Esophagus muscularis mucosa (tissue), 4 donors: ENCODE measurements at regions not wholly inside any gene's neighbourhood (a gene's known extent, or its start where the extent isn't known, plus 50 kb on each side); places are given as distances from the start of the nearest gene placed in this dataset.

ENCODE experiments used
- DNase-seq: peaks from one replicate; pipeline ENCODE4 v3.0.0-alpha.2; 2017; ENCODE audit errors: extremely low spot score
- H3K27ac ChIP-seq, 4 donors: fragments of 200-600 bp; sonication (generic); replicated peaks in 1 of 4; 1 replicate in 3 of 4; 2 replicates in 1 of 4; pipeline ENCODE4 v1.5.1; 2016 to 2019; ENCODE audit warnings: mild to moderate bottlenecking in 1 of 4
- H3K27me3 ChIP-seq, 4 donors: fragments of 200-600 bp; sonication (generic); one replicate each; pipeline versions ENCODE4 v1.5.1 to v1.6.0; 2016 to 2019
- H3K36me3 ChIP-seq, 4 donors: fragments of 200-600 bp; sonication (generic); one replicate each; pipeline ENCODE4 v1.5.1; 2016 to 2019
- H3K4me1 ChIP-seq, 4 donors: fragments of 200-600 bp; sonication (generic); one replicate each; pipeline ENCODE4 v1.5.1; 2016 to 2019
- H3K4me3 ChIP-seq, 4 donors: fragments of 200-600 bp; sonication (generic); 1 replicate in 2 of 4; 2 replicates in 2 of 4; pipeline ENCODE4 v1.5.1; 2016 to 2019; ENCODE audit warnings: mild to moderate bottlenecking in 4 of 4, moderate library complexity in 1 of 4
- H3K9me3 ChIP-seq, 4 donors: fragments of 200-600 bp; sonication (generic); 1 replicate in 3 of 4; 2 replicates in 1 of 4; pipeline ENCODE4 v1.5.1; 2016 to 2019
- EP300 ChIP-seq: sonication (generic); formaldehyde crosslinking; IDR thresholded peaks from one replicate; pipeline ENCODE4 v1.6.1; 2017; ENCODE audit warnings: antibody characterized with exemption
- POLR2A ChIP-seq: fragments of 450-650 bp; IDR thresholded peaks from one replicate; pipeline ENCODE4 v1.6.1; 2017; ENCODE audit warnings: antibody characterized with exemption, moderate library complexity, mild to moderate bottlenecking, low read depth
- POLR2AphosphoS5 ChIP-seq, 2 donors: sonication (generic); formaldehyde crosslinking; IDR thresholded peaks; one replicate each; pipeline ENCODE4 v1.6.1; 2017; ENCODE audit warnings: antibody characterized with exemption in 2 of 2
- WGBS: methylation state at CpG from one replicate; pipeline ENCODE4 v1.1.5; 2018; 5-methylcytosine and 5-hydroxymethylcytosine counted together
- intact Hi-C: fragments of 100-400 bp; cut with DNase I; formaldehyde crosslinking; loops from one replicate; pipeline ENCODE4 v1.15.1; 2023
- TF ChIP-seq, protein P1 (sequence below), 3 experiments: fragments of 200-600 bp in 2 of 3; fragments of 450-650 bp in 1 of 3; sonication (generic) in 2 of 3; IDR thresholded peaks; one replicate each; pipeline ENCODE4 v1.5.1; 2017 to 2019; ENCODE audit warnings: antibody characterized with exemption in 3 of 3, mild to moderate bottlenecking in 2 of 3, moderate library complexity in 1 of 3

DNA sequence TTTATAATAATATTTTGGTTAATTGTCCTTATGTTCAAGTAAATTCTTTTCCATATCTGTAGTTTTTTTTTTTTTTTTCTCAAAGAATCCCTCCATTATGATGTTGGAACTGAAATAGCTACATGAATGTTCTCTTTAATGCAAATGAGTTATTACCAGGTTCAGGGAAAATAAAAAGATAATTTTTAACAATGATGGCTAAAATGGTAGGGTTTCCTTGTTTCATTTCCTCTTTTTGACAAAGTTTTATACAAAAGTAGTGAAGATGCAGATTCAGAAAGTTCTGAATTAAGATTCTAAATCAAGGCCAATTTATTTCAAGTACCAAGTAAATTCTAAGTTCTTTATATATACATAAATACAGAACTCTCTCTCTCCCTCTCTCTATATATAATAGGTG lies 779.0 kb upstream of the INTU start:
- Histone ChIP-seq H3K4me1 (no peaks in the 10 kb centered on the region), H3K9me3 (no peaks in the 10 kb centered on the region), H3K36me3 (no peaks in the 10 kb centered on the region), H3K4me3 (no peak overlapping the region), H3K27me3 (no peaks in the 10 kb centered on the region), H3K27ac (no peak overlapping the region)
- intact Hi-C loops = no loop called here
- no peak for DNase-seq
- no peak for TF ChIP-seq POLR2AphosphoS5 (IDR thresholded peaks at IDR 0.05)
- TF ChIP-seq EP300 = no peak
- TF ChIP-seq, protein P1, sequence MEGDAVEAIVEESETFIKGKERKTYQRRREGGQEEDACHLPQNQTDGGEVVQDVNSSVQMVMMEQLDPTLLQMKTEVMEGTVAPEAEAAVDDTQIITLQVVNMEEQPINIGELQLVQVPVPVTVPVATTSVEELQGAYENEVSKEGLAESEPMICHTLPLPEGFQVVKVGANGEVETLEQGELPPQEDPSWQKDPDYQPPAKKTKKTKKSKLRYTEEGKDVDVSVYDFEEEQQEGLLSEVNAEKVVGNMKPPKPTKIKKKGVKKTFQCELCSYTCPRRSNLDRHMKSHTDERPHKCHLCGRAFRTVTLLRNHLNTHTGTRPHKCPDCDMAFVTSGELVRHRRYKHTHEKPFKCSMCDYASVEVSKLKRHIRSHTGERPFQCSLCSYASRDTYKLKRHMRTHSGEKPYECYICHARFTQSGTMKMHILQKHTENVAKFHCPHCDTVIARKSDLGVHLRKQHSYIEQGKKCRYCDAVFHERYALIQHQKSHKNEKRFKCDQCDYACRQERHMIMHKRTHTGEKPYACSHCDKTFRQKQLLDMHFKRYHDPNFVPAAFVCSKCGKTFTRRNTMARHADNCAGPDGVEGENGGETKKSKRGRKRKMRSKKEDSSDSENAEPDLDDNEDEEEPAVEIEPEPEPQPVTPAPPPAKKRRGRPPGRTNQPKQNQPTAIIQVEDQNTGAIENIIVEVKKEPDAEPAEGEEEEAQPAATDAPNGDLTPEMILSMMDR (IDR thresholded peaks at IDR 0.05) = no peak
- no peak for TF ChIP-seq POLR2A

DNA sequence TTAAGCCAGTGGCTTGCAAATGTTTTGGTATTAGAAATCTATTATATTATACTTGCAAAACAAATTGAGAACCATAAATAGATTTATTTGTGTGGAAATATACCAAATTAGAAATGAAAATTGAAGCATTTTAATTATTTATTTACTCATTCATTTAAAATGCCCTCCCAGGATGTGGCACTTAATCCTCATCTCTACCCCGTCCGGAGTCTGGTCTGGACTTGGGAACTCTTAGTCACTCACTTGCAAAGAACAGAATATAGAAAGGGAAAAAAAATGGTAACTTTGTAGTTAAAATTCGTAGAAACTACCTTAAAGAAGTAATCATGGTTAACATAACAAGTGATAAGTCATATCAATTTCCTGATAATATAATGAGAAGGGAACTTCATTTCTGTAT lies 775.9 kb upstream of the INTU start:
- Histone ChIP-seq H3K27ac (no peak overlapping the region), H3K27me3 (no peaks in the 10 kb centered on the region), H3K4me1 (no peaks in the 10 kb centered on the region), H3K4me3 (no peak overlapping the region), H3K36me3 (no peaks in the 10 kb centered on the region), H3K9me3 (no peaks in the 10 kb centered on the region)
- TF ChIP-seq, protein P1 (IDR thresholded peaks at IDR 0.05) = no peak
- TF ChIP-seq EP300 (no peak), POLR2A (no peak), POLR2AphosphoS5 (IDR thresholded peaks at IDR 0.05) (no peak)
- WGBS = 81% methylated on average over 3 of the region's 3 CpGs
- intact Hi-C loops = no loop called here
- DNase-seq = no peak

DNA sequence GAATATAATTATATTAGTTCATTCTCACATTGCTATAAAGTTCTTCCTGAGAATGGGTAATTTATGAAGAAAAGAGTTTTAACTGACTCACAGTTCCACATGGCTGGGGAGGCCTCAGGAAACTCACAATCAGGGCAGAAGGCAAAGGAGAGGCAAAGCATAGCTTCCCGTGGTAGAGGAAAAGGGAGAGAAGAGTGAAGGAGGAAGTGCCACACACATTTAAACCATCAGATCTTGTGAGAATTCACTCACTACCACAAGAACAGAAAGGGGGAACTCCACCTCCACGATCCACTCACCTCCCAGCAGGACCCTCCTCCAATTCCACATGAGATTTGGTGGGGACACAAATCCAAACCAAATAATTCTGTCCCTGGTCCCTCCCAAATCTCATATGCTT lies 773.4 kb upstream of the INTU start:
- no peak overlapping the region for H3K27ac ChIP-seq
- 67% methylated on average over 2 of the region's 2 CpGs for WGBS
- DNase-seq = no peak
- no peak for TF ChIP-seq EP300
- TF ChIP-seq, protein P1 (IDR thresholded peaks at IDR 0.05) = no peak
- no peak overlapping the region for H3K4me3 ChIP-seq
- intact Hi-C loops = no loop called here
- no peaks in the 10 kb centered on the region for H3K36me3 ChIP-seq
- no peaks in the 10 kb centered on the region for H3K9me3 ChIP-seq
- no peaks in the 10 kb centered on the region for H3K4me1 ChIP-seq
- no peaks in the 10 kb centered on the region for H3K27me3 ChIP-seq

DNA sequence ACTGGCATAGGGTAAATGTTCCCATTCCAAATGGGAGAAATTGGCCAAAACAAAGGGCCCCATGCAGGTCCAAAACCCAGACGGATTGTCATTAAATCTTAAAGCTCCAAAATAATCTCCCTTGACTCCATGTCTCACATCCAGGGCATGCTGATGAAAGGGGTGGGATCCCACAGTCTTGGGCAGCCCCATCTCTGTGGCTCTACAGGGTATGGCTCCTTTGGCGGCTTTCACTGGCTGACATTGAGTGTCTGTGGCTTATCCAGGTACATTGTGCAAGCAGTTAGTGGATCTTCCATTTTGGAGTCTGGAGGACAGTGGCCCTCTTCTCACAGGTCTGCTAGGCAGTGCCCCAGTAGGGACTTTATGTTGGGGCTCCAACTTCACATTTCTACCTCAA lies 772.9 kb upstream of the INTU start:
- Histone ChIP-seq H3K4me1 (no peaks in the 10 kb centered on the region), H3K27me3 (no peaks in the 10 kb centered on the region), H3K36me3 (no peaks in the 10 kb centered on the region), H3K9me3 (no peaks in the 10 kb centered on the region), H3K27ac (no peak overlapping the region), H3K4me3 (no peak overlapping the region)
- no peak for DNase-seq
- TF ChIP-seq POLR2AphosphoS5 (IDR thresholded peaks at IDR 0.05) = no peak
- TF ChIP-seq POLR2A = no peak
- TF ChIP-seq, protein P1 (IDR thresholded peaks at IDR 0.05) = no peak
- no peak for TF ChIP-seq EP300
- WGBS = 93% methylated on average over 2 of the region's 2 CpGs
- intact Hi-C loops = no loop called here

- Histone ChIP-seq H3K4me3 (no peak overlapping the region), H3K9me3 (no peaks in the 10 kb centered on the region), H3K4me1 (no peaks in the 10 kb centered on the region), H3K27ac (no peak overlapping the region), H3K36me3 (no peaks in the 10 kb centered on the region), H3K27me3 (no peaks in the 10 kb centered on the region)
- TF ChIP-seq EP300 (no peak), POLR2A (no peak), POLR2AphosphoS5 (IDR thresholded peaks at IDR 0.05) (no peak)
- TF ChIP-seq, protein P1 (IDR thresholded peaks at IDR 0.05) = no peak
- no peak for DNase-seq
- 100% methylated on average over 1 of the region's 1 CpG for WGBS
- intact Hi-C loops = no loop called here
Measured at GRCh38 chr4:126860308-126860707, 772.4 kb upstream of the INTU start.
